ENCODE measurements at regions not wholly inside any gene's neighbourhood (a gene's known extent, or its start where the extent isn't known, plus 50 kb on each side); places are given as distances from the start of the nearest gene placed in this dataset.
"Not testable (repeated sequence)": the region's sequence is repeated elsewhere in the genome, so short reads cannot be mapped to it uniquely, and the experiment has no call there.

DNA sequence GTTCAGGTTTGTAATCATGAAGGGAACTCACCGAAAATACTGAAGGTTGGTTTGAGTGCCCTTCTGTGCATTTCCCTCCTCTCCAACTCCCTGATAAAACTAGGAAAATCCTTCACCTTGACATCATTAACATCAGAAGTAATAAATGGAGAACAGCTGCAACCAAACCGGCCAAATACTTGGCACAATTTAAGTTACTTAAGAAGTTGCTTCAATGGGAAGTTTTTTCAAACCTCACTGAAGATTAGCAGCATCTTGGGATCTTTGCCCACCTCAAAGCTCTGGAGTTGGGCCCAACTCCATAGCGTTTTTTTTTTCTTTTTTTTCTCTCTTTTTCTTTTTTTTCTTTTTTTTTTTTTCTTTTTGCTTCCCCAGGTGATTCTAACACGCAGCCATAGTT, 784.8 kb downstream of the KCNA4 start:
- no peak for DNase-seq

DNA sequence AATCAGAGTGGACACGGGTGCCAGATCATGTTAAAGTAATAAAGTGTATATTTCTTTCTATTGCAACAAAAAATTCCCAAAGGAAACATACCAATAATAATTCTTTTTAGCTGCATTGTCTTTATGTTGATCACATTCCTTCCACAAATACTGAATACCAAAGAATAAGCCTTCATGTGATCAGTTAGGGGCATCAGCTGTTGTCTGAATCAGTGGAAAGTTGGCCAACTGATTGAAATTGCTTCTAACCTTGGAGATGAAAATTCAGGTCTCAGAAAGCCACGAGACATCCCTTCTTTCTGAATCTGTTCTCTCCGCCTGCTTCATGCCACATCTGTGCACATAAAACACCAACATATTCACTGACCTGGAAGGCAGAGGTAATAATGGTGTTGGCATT, 785.2 kb downstream of the KCNA4 start:
- DNase-seq: no peak

DNA sequence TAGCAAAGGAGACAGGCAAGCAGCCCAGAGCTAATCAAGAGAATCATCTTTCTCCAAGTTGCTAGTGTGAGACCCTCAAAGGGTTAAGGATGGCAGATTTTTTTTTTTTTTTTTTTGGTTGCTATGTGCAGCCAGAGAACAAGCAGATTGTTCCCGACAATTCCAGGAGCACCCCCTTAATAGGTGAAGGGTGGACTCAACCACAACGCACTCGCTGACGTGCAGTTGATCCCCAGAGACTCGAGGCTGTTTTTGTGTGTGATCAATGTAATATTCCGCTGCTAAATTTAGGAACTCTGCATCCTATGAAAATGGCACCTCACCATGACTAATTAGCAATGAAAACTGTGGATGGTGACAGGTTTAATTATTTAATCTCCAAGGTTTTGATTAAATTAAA, 789.0 kb downstream of the KCNA4 start:
- DNase-seq: no peak

DNA sequence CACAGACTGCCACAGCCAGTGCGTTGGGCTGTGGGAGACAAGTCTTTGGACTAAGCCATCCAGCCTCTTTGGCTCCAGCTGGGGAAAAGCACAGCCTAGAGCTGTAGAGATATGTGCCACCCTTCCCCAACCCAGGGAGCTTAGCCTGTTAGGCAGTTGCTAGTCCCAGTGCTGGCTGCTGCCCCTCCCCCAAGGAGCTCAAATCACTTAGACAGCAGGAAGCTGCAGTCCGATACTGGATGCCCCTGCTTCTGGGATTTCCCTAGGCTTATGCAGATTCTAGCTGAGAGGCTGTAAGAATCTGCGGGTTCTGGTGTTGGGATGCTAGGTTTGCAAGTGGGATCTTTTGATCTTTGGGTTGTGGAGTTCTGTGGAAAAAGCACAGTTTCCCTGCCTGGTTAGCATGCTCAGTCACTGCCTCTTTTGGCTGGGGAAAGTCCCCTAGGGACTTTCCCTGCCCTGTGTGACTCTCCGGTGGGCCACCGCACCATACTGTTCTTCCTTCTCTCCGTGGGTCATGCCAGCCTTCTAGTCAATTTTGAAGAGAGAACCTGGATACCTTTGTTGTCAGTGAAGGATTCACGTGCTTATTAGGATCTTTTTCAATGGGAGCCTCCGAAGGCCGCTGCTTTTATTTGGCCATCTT, 792.0 kb downstream of the KCNA4 start:
- no peak for DNase-seq

DNA sequence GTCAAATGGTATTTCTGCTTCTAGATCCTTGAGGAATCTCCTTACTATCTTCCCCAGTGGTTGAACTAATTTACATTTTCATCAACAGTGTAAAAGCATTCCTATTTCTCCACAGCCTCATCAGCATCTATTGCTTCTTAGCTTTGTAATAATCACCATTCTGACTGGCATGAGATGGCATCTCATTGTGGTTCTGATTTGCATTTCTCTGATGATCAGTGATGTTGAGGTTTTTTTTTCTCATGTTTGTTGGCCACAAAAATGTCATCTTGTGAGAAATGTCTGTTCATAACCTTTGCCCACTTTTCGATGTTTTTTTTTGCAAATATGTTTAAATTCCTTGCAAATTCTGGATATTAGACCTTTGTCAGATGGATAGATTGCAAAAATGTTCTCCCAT, 797.3 kb downstream of the KCNA4 start:
- not testable (repeated sequence) for DNase-seq

DNA sequence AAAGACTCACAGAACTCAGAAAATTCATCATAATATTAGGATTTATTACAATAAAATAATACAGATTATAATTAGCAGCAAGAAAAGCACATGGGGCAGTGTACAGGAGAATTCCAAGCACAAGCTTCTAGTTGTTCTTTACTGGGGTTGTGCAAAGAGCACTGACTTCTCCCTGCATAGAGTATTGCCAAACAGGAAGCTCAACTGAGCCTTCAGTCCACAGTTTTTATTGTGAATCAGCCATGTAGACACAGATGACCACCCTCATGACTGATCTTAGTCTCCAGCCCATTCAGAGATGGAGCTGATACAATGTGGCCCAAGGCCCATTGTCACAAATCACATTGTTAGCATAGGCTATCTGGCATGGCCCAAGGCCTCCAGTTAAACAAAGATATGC, 798.9 kb downstream of the KCNA4 start:
- no peak for DNase-seq

DNA sequence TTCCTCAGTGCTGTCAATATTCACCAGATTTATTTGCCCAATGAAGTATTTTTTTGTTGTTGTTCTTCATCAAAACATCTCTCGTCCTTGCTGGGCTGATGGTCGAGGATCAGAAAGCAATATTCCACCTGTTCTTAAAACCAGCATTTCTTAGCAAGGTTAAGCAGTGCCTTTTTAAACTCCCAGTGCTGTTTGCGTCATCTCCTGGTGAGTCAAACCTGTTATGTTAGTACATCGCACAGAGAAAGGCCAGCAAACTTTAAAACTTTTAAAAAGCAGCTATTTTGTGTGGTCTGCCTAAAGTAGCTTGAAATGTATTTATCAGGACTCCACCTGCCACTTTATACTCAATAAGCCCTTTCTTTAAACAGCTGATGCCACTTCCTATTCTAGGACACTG, 802.0 kb downstream of the KCNA4 start:
- DNase-seq: no peak

DNA sequence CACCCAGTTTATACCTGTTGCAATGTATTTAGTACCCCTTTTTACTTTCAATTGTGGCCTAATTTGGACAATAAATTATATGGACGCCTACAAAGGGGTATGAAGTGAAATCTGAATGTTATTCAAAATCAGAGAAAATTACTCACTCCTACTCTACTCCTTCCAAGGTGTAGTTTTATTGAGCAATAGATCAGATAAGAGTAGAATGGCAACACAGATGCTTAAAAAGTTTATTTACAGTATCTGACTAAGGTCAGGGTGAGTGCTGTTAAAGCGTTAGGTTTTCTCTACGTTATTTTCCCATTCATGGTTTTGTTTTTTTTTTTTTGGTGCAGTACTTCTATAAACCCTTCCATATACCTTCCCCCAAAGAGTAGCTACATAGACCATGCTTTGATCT, 805.6 kb downstream of the KCNA4 start:
- DNase-seq: no peak

DNA sequence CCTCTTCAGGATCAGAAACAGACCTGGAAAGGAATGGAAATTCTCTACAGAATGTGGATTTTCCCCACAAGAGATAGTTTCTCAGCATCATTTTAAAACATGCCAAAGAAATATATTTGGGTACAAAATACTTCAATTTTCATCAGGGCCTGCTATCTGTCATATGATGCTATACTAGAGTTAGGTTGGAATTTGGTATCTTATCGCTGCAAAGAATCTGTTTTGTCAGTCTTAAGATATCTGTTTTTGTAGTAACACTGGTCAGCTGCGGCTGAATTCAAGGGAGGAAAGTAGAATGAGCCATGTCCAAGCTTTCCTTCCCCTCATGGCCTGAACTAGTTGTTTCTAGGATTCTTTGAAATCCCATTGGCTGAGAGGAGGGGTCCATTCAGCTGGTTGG, 806.4 kb downstream of the KCNA4 start:
- DNase-seq: no peak

DNA sequence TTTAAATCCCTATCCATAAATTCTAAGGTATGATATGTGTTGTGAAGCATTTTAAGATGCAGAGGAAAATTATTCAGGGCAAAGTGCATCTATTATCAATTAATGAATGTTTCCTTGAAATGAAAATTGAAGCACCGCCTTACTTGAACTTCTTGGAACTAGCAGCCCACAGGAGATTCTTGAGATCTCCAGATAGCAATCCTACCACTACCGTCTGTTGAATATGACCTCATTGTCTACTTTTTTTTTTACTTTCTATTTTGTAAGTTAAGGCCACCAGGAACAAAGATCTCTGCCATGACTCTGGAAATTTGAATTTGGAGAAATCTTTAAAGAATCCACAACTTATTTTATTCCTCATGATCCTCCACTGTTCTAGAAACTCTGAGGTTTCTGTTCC, 808.7 kb downstream of the KCNA4 start:
- DNase-seq: no peak

DNA sequence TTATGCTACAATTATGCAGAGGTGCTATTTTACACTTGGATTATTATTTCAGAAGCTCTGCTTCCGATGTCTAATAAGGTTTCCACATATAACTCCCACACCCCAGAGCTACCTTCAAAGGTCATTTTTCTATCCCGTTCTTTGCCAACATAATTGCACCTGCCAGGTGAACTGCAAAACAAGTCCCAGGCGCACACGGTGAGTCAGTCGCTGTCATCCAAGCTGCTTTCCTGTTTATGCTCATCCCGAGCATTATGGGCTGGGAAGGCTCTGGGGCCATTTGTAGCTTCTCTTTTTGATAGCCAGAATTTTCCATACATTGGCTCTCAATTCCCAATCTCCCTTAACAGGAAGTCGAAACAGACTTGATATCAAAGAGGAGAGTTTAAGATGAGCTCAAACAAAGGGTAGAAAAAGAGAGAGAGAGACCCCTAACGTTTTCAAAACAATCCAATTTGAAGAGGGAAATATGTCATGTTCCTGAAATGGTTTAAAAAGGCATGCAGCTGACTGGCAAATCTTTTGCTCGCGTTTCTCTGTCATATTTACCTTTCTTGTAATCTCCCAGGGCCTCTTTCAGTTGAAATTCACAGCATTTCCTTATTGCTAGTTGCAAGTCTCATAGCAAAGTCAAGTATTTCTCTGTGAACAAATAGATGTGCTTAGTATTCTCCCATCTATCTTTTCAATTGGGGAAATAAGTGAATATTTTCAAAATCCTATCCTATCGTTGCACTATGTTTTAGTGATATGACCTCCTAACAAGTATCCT, 815.9 kb downstream of the KCNA4 start:
- no peak for DNase-seq

DNA sequence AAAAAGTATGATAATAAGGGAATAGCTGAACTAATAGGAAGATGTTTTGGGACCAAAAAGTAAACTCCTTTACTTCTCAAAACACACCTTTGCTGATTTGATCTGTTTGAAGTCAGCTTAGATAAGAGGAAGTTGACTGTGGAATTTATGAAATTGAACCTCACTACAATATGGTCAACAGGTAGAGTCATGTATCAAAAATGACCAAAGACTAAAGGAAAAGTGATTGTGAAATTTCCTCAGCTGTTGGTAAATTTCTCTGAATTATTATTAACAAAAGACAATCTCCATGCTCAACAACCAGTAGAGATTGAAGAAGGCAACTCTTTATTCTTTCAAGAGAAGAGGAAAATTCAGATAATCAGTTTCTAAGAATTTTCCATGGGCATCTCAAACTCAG, 826.5 kb downstream of the KCNA4 start:
- no peak for DNase-seq

DNA sequence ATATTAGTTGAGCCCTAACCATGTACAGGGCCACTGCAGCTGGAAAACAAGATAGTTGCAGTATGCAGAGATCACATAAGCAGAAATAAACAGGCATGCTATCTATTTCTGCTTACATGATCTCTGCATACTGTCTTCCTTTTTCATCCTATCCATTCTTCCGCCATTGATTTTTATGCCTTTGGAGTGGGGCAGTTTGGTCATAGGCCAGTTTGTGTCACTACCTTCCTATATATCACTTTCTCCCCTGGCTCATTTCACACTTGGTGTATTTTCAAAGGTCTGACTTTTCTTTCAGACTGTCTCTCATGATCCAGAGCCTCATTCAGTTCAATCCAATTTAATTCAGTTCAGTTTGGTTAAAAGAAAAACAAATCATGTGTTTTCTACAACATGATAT, 829.6 kb downstream of the KCNA4 start:
- DNase-seq: no peak

DNA sequence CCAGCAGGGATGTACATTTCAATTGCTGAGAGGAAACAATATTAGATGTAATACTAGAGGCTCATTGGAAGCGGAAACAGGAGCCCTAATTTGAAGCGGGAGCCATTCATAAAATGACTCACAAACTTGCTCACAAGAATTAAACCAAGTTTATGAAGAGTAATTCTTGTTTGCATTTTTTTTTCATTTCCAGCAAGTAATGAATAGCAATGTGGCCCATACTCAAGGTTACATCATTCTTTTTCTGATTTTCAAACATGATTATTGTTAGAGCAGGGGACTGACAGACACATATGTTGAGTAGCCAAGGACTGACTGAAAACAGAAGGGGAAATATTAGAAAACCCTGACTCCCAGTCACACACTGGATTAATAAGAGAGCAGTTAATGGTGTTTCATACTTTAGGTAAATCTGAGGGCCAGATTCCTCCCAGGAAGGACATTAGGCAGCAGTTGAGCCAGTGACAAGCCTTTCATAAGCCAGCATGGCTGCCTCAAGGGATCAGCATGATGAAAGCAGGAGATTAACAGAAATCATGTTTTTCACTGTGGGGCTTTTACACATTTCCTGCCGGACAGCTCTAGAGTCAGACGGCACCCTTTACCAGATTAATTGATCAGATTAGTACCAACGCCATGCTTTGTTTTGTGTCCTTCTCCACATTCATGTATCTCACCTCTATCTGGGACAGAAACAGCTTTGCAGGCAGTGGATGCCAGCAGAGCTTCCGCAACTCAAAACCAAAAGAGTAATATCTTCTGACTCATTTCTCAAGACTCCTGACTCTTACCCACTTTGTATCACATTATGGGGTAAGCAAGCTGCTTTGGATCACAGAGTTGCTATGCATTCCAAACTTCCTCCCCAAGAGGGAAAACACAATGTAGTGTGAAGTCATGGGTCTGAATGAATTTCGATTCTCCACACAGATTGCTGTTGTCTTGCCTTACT, 831.6 kb downstream of the KCNA4 start:
- no peak for DNase-seq

DNA sequence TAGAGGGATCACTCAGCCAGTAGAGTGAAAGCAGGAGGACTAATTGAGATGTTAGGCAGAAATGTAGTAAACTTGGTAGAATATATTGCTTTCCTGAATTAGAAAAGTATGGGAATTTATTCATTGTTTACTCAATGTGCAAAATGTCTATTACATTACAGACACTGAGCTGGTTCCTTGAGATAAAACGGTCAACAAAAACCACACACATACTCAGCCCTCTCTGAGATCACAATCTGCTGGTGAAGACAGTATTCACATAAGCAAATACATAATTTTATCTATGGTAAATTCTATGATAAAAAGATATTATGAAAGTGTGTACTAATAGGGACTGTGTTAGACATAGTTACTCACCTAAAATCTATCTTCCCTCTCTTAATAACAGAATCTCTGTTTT, 833.5 kb downstream of the KCNA4 start:
- DNase-seq: no peak

DNA sequence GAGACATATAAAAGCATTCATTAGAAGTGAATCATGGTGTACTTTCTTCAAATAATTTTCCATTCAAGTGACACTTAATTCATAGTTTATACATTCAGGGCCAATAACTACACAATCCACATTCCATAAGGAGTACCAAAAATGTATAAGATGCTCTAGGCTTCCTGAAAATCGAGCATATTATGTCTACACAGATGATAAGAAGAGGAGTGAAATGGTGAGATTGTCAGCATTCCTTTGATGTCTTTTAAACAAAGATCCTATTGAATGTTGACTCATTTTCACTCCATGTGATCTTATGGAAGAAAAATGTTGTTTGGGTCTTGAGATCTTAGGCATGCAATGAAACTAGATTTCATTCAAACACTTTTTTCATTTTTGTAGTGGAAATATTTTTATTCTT, 843.2 kb downstream of the KCNA4 start:
- no peak for DNase-seq

DNA sequence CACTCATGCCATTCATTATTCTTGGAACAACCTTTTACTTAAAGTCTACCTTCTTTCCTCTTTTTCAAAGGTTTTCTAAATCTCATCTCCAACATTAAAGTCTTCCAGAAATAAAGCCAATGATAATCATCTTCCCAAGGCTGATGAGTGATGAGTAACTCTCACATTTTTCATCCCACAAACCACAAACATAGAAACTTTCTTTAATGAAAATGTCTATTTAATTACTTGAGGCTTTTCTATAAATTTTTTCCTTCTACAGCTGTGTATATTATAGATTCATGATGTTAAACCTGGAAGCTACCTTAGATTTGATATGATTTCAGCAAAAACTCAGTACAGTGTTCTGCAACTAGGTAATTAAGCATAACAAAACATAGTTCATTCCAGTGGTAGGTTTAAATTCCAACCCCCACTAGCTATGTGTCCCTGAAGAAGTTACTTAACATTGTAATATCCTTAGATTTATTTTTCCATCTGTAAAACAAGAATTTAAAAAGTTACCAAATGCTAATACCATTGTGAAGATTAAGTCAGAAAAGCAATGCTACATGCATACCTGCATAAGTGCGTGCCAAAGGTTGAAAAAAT, 845.4 kb downstream of the KCNA4 start:
- no peak for DNase-seq

DNA sequence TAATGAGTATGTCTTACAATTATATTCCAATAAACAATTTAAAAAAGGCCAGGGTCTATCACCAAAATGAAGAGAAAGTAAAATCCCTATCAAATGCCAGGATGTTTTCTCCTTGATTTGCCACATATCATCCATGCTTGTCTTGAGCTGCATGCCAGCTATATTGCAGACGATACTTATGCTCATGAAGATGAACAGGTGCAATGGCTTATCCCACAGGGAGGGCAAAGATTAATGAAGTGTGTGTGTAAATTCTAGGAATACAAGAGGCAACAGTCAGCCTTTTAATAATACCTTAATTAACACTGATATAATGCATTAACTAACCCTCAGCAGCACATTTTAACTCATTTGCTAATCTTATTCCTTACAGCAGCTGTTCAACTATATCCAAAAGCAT, 850.5 kb downstream of the KCNA4 start:
- DNase-seq: no peak

DNA sequence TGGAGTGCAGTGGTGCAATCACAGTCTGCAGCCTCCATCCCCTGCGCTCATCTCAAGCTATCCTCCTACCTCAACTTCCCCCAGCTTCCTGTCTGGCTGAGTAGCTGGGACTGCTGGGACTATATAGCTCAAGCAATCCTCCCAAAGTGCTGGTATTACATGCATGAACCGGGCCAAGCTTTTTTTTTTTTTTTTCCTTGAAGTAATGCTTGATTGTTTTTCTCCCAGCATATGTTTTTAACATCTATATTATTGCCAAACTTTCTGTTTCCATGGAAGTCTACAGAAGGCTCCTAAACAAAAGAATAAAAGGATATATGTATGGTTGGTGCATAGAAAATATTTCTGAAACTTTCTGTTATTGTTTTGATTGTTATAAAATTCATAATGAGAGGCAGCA, 853.6 kb downstream of the KCNA4 start:
- DNase-seq: no peak

DNA sequence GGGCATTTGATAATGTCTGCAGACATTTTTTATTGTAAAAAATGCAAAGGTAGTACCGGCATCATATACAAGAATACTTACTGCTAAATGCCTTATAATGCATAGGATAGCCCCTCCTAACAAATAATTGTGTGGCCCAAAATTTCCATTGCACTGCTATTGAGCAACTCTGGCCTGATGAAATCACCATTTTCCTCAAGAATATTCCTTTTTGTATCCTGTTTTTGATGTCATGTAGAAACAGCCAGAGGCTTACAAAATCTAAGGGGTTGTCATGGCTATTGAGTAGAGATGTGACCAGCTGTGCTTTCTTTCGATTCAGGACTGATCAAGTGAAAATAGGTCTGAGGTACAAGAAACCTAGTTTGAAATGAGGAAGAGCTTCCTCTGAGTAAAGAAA, 854.3 kb downstream of the KCNA4 start:
- no peak for DNase-seq

DNA sequence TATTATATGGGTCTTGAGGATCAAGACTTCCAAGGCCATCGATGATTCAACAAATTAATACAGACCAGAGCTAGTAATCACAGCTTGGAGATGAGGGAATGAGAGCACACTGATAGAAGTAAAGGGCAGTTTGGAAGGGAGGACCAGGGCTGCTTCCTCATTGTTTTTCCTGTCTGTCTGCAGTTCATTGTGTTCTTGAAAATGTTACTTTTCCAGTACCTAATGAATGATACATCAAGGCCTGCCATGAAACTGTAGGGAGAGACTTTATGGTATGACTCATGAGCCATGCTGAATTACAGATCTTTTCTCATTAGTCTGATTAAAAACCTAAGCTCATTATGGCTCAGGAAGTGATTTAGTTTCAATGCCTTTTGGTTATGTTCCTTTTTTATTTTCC, 855.6 kb downstream of the KCNA4 start:
- DNase-seq: no peak

DNA sequence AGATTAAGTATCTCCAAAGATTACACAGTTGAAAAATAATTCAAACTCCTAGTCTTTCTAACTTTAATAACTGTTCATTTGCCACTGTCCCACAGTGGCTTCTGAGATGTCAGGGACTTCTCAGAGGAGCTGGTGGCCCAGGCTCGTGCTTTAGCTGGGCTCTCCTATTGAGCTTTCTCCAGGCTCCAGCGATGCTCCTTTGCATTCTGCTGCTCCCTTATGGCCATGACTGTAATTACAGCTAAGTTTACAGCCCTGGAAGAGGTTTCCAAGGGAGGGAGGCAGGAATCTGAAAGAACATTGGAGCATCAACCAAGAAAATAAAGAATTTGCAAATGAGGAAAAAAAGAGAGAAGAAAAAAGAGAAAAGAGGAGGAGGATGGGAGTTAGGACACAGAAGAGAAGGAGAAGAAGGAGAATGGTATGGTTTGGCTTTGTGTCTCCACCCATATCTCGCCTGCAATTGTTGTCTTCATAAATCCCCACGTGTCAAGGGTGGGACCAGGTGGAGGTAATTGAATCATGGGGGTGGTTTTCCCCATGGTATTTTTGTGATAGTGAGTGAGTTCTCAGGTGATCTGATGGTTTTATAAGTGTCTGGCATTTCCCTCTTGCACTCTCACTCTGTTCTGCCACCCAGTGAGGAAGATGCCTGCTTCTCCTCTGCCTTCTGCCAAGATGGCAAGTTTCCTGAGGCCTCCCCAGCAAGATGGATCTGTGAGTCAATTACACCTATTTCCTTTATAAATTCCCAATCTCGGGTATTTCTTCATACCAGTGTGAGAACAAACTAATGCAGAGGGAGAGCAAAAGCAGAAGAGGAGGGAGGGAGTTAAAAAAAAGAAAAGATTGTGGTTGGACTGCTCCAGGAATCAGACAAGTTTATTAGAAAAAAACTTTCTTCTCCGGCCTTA, 857.0 kb downstream of the KCNA4 start:
- peak; percentile 19 to 32 for DNase-seq
